ENCODE measurements at regions not wholly inside any gene's neighbourhood (a gene's known extent, or its start where the extent isn't known, plus 50 kb on each side); places are given as distances from the start of the nearest gene placed in this dataset.

GRCh38 chr1:177786176-177786745 is 183.6 kb downstream of the SEC16B start:
- no peak for DNase-seq (ENCODE audit: low read depth)

- no peak for DNase-seq (ENCODE audit: low read depth)
Measured at GRCh38 chr1:177784936-177785335, 184.9 kb downstream of the SEC16B start.

GRCh38 chr1:177784409-177784808 is 185.4 kb downstream of the SEC16B start:
- DNase-seq (ENCODE audit: low read depth), result no peak

GRCh38 chr1:177783051-177783450 is 186.8 kb downstream of the SEC16B start:
- no peak for DNase-seq (ENCODE audit: low read depth)

- DNase-seq (ENCODE audit: low read depth), result no peak
Measured at GRCh38 chr1:177780096-177780700, 189.7 kb downstream of the SEC16B start.

GRCh38 chr1:177779166-177779965 is 190.5 kb downstream of the SEC16B start:
- no peak for DNase-seq (ENCODE audit: low read depth)

- no peak for DNase-seq (ENCODE audit: low read depth)
Measured at GRCh38 chr1:177775924-177776323, 193.9 kb downstream of the SEC16B start.

- DNase-seq (ENCODE audit: low read depth), result no peak
Measured at GRCh38 chr1:177772386-177772960, 197.4 kb downstream of the SEC16B start.

- no peak for DNase-seq (ENCODE audit: low read depth)
Measured at GRCh38 chr1:177771688-177772087, 198.2 kb downstream of the SEC16B start.

GRCh38 chr1:177770096-177770495 is 199.8 kb downstream of the SEC16B start:
- DNase-seq (ENCODE audit: low read depth), result no peak

GRCh38 chr1:177755851-177756560 is 213.9 kb downstream of the SEC16B start:
- DNase-seq (ENCODE audit: low read depth), result no peak

GRCh38 chr1:177754603-177755002 is 215.3 kb downstream of the SEC16B start:
- no peak for DNase-seq (ENCODE audit: low read depth)

- no peak for DNase-seq (ENCODE audit: low read depth)
Measured at GRCh38 chr1:177753655-177754054, 216.2 kb downstream of the SEC16B start.

- DNase-seq (ENCODE audit: low read depth), result no peak
Measured at GRCh38 chr1:177748080-177748801, 221.6 kb downstream of the SEC16B start.

- DNase-seq (ENCODE audit: low read depth), result no peak
Measured at GRCh38 chr1:177746155-177746554, 223.7 kb downstream of the SEC16B start.

GRCh38 chr1:177744906-177745305 is 225.0 kb downstream of the SEC16B start:
- no peak for DNase-seq (ENCODE audit: low read depth)

- DNase-seq (ENCODE audit: low read depth), result no peak
Measured at GRCh38 chr1:177741476-177741875, 228.4 kb downstream of the SEC16B start.

- no peak for DNase-seq (ENCODE audit: low read depth)
Measured at GRCh38 chr1:177739780-177740179, 230.1 kb downstream of the SEC16B start.

GRCh38 chr1:177737456-177737855 is 232.4 kb downstream of the SEC16B start:
- DNase-seq (ENCODE audit: low read depth), result no peak

GRCh38 chr1:177732178-177732577 is 237.7 kb downstream of the SEC16B start:
- DNase-seq (ENCODE audit: low read depth), result no peak

GRCh38 chr1:177729646-177730045 is 240.2 kb downstream of the SEC16B start:
- no peak for DNase-seq (ENCODE audit: low read depth)

- no peak for DNase-seq (ENCODE audit: low read depth)
Measured at GRCh38 chr1:177723533-177723932, 246.3 kb downstream of the SEC16B start.
